Osteoblast (primary cell): ENCODE measurements at regions not wholly inside any gene's neighbourhood (a gene's known extent, or its start where the extent isn't known, plus 50 kb on each side); places are given as distances from the start of the nearest gene placed in this dataset.

Source experiments
- DNase-seq: peaks from one replicate; pipeline ENCODE4 v3.0.0; 2011; ENCODE audit warnings: low spot score, mixed read lengths; ENCODE audit not compliant: insufficient read length; ENCODE audit errors: missing footprints
- H2AFZ ChIP-seq: 2 replicates; pipeline ENCODE4 v1.6.0; 2011; ENCODE audit warnings: mild to moderate bottlenecking, low read length
- H3K27ac ChIP-seq: 2 replicates; pipeline ENCODE4 v1.5.1; 2011; ENCODE audit warnings: mild to moderate bottlenecking, low read depth, low read length, moderate library complexity
- H3K27me3 ChIP-seq: 2 replicates; pipeline ENCODE4 v1.6.0; 2012; ENCODE audit warnings: mild to moderate bottlenecking, control low read depth, inconsistent platforms, low read length, moderate library complexity; ENCODE audit not compliant: insufficient read depth
- H3K36me3 ChIP-seq: 2 replicates; pipeline ENCODE4 v1.5.1; 2011; ENCODE audit warnings: mild to moderate bottlenecking, low read length, control low read depth, moderate library complexity; ENCODE audit not compliant: insufficient read depth
- H3K4me1 ChIP-seq: 2 replicates; pipeline ENCODE4 v1.5.1; 2011; ENCODE audit warnings: mild to moderate bottlenecking, low read length, control low read depth, moderate library complexity; ENCODE audit not compliant: insufficient read depth
- H3K4me2 ChIP-seq: 2 replicates; pipeline ENCODE4 v1.6.0; 2011; ENCODE audit warnings: mild to moderate bottlenecking, low read length; ENCODE audit not compliant: insufficient read depth
- H3K4me3 ChIP-seq: fragments of 200-600 bp; sonication (generic); 3 replicates; pipeline ENCODE4 v1.5.1; 2012; ENCODE audit warnings: mild to moderate bottlenecking, low read length, inconsistent platforms; ENCODE audit not compliant: insufficient read depth
- H3K79me2 ChIP-seq: 2 replicates; pipeline ENCODE4 v1.6.0; 2012; ENCODE audit warnings: mild to moderate bottlenecking, low read length, control low read depth, inconsistent platforms; ENCODE audit not compliant: insufficient read depth
- H3K9me3 ChIP-seq: 2 replicates; pipeline ENCODE4 v1.5.1; 2011; ENCODE audit warnings: low read depth, low read length, control low read depth
- H4K20me1 ChIP-seq: 2 replicates; pipeline ENCODE4 v1.6.0; 2012; ENCODE audit warnings: mild to moderate bottlenecking, low read length, control low read depth; ENCODE audit not compliant: insufficient read depth
- CTCF ChIP-seq: IDR thresholded peaks from 2 replicates; pipeline ENCODE4 v1.5.1; 2011; ENCODE audit warnings: mild to moderate bottlenecking, low read depth, low read length, moderate library complexity; ENCODE audit errors: extremely low read depth

- H3K4me3 ChIP-seq = no peak overlapping the region
- no peak overlapping the region for H3K4me2 ChIP-seq
- no peak overlapping the region for H3K27ac ChIP-seq
- DNase-seq = no peak
- H4K20me1 ChIP-seq = no peaks in the 10 kb centered on the region
- H3K79me2 ChIP-seq = no peaks in the 10 kb centered on the region
- H3K9me3 ChIP-seq = no peaks in the 10 kb centered on the region
- H2AFZ ChIP-seq = no peak overlapping the region
- peaks cover 36% of the 10 kb centered on the region for H3K27me3 ChIP-seq
- no peak for TF ChIP-seq CTCF
- H3K36me3 ChIP-seq = no peaks in the 10 kb centered on the region
- no peaks in the 10 kb centered on the region for H3K4me1 ChIP-seq
Measured at GRCh38 chr9:38315085-38315595, 77.4 kb upstream of the ALDH1B1 start.

- TF ChIP-seq CTCF = no peak
- H3K27me3 ChIP-seq = peaks cover 43% of the 10 kb centered on the region
Measured at GRCh38 chr9:38313421-38313820, 79.1 kb upstream of the ALDH1B1 start.

GRCh38 chr9:38312406-38312805 lies 80.1 kb upstream of the ALDH1B1 start:
- Histone ChIP-seq H3K79me2 (no peaks in the 10 kb centered on the region), H3K4me3 (no peak overlapping the region), H3K4me1 (no peaks in the 10 kb centered on the region), H3K9me3 (no peaks in the 10 kb centered on the region), H3K36me3 (no peaks in the 10 kb centered on the region), H4K20me1 (no peaks in the 10 kb centered on the region), H3K4me2 (no peak overlapping the region), H3K27ac (no peak overlapping the region), H2AFZ (no peak overlapping the region), H3K27me3 (peaks cover 45% of the 10 kb centered on the region)
- DNase-seq = no peak
- no peak for TF ChIP-seq CTCF

More at GRCh38 chr9:38313421-38313820, 79.1 kb upstream of the ALDH1B1 start:
- no peaks in the 10 kb centered on the region for H4K20me1 ChIP-seq
- H2AFZ ChIP-seq = no peak overlapping the region
- no peak overlapping the region for H3K4me3 ChIP-seq
- no peaks in the 10 kb centered on the region for H3K4me1 ChIP-seq
- H3K36me3 ChIP-seq = no peaks in the 10 kb centered on the region
- no peaks in the 10 kb centered on the region for H3K79me2 ChIP-seq
- no peak overlapping the region for H3K4me2 ChIP-seq
- H3K9me3 ChIP-seq = no peaks in the 10 kb centered on the region
- H3K27ac ChIP-seq = no peak overlapping the region
- no peak for DNase-seq

GRCh38 chr9:38311382-38312270 lies 80.9 kb upstream of the ALDH1B1 start:
- Histone ChIP-seq H3K4me1 (no peaks in the 10 kb centered on the region), H4K20me1 (no peaks in the 10 kb centered on the region), H3K36me3 (no peaks in the 10 kb centered on the region), H2AFZ (no peak overlapping the region), H3K4me2 (no peak overlapping the region), H3K27ac (no peak overlapping the region), H3K4me3 (no peak overlapping the region), H3K79me2 (no peaks in the 10 kb centered on the region), H3K9me3 (no peaks in the 10 kb centered on the region), H3K27me3 (peaks cover 42% of the 10 kb centered on the region)
- no peak for TF ChIP-seq CTCF
- no peak for DNase-seq
